ENCODE measurements at regions not wholly inside any gene's neighbourhood (a gene's known extent, or its start where the extent isn't known, plus 50 kb on each side); places are given as distances from the start of the nearest gene placed in this dataset.

DNA sequence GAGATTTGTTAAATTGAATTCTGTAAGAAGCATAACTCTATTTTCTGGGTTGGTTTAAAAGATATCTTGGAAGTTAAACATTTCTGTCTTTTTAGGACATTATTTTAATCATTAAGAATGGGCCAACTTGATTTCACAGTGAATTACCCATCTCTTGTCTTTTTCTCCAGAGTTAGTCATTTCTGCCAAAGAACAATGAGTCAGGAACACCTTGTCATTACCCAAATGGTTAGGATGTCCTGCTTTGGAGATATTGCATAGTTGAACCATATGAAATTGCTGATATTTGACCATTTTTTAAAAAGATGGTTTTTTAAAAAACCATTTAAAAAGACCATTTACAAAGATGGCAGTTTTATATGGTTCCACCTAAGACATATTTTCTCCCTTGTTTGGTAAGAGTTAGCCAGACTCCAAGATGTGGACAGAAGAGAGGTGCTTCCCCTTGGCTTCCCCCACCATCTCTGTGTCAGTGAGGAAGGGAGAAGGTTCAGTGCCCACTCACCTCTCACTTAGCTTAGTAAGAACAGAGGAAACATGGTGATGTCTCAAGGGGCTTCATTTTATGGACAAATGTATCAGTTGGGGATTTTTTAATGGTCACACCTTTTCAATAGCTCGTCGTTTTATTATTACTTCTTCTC, 103.0 kb downstream of the PCSK1 start:
- H3K4me3 ChIP-seq (ENCODE audit: low read length), result no peak overlapping the region
- no peak for DNase-seq (ENCODE audit: low read depth)
- TF ChIP-seq, protein P1, sequence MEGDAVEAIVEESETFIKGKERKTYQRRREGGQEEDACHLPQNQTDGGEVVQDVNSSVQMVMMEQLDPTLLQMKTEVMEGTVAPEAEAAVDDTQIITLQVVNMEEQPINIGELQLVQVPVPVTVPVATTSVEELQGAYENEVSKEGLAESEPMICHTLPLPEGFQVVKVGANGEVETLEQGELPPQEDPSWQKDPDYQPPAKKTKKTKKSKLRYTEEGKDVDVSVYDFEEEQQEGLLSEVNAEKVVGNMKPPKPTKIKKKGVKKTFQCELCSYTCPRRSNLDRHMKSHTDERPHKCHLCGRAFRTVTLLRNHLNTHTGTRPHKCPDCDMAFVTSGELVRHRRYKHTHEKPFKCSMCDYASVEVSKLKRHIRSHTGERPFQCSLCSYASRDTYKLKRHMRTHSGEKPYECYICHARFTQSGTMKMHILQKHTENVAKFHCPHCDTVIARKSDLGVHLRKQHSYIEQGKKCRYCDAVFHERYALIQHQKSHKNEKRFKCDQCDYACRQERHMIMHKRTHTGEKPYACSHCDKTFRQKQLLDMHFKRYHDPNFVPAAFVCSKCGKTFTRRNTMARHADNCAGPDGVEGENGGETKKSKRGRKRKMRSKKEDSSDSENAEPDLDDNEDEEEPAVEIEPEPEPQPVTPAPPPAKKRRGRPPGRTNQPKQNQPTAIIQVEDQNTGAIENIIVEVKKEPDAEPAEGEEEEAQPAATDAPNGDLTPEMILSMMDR (conservative IDR thresholded peaks at IDR 0.05; ENCODE audit: low read length), result no peak

DNA sequence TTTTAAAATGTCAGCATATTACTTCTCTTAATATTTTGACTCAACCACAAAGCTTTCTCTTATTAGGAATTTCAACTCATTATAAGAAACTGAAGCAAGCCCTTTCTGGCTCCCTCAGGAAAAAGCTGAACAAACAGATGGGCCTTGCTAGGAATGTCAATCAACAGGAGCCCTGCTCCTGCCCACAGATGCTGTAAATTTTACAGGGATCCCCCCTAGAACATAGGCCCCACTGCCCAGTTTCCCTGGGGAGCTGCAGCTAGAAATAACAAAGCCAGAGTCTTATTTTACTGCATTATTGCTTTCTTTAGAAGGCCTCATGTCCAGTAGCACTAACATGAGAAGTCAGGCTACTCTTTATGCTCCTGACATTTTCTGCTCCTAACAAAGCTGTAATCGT, 103.8 kb downstream of the PCSK1 start:
- no peak overlapping the region for H3K4me3 ChIP-seq (ENCODE audit: low read length)
- TF ChIP-seq, protein P1 (conservative IDR thresholded peaks at IDR 0.05; ENCODE audit: low read length), result no peak
- DNase-seq (ENCODE audit: low read depth), result no peak

DNA sequence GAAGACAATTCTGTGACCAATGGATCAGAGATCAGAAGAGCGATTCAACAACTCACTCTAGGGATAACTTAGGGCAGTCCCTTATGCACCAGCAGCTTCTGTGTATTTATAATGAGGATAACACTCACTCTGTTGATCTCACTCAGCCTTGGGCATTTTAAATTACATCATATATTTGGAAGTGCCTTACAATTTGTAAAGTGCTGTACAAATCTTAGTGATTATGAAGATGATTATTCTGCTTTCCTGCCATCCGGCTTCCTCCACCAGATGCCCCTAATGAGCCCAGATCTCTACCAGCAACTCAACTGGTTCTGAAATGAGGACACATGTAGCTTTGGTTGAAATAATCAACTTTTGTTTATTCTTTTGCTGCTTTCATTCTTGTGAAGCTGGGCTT, 105.3 kb downstream of the PCSK1 start:
- H3K4me3 ChIP-seq (ENCODE audit: low read length), result no peak overlapping the region
- no peak for DNase-seq (ENCODE audit: low read depth)
- TF ChIP-seq, protein P1 (conservative IDR thresholded peaks at IDR 0.05; ENCODE audit: low read length), result no peak

DNA sequence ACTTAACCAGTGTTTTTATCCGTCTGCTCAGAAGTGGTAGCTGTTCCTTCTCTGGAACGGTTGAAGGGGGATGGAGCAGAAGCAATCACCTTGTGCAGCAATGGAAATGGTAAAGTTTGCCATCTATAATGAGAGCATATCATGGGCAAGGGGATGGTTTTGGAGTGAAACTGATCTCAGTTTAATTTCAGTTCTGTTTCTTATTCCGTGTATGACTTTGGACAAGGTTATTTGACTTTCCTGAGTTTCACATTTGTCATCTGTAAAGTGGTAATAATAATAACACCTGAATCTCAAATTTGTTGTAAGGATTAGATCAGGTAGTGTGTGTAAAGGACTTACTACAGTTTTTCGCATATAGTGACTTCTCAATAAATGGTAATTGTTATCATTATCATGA, 106.1 kb downstream of the PCSK1 start:
- H3K4me3 ChIP-seq (ENCODE audit: low read length), result no peak overlapping the region
- DNase-seq (ENCODE audit: low read depth), result no peak
- TF ChIP-seq, protein P1 (conservative IDR thresholded peaks at IDR 0.05; ENCODE audit: low read length), result no peak

GRCh38 chr5:96324708-96325107, 108.3 kb downstream of the PCSK1 start:
- TF ChIP-seq, protein P1 (conservative IDR thresholded peaks at IDR 0.05; ENCODE audit: low read length), result no peak
- peak; percentile 75 for DNase-seq (ENCODE audit: low read depth)
- no peak overlapping the region for H3K4me3 ChIP-seq (ENCODE audit: low read length)

DNA sequence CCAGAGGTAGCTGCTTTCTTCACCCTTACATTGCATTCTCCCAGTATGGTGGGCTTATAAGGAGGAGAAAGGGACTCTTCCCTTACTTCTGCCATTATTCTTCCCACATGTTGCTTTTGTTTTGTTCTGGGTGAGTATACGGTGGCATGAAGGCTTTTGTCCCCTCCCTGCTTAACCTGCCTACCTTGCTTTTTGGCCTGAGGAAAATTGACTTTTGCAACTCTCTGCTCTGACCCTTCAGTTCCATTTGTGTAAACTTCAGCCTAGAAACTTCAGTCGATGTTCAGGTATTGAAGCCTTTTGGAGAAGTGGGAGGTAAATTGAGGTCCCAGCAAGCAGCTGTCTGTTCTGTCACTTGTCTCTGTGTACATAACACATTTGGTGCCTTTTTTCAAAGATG, 110.2 kb downstream of the PCSK1 start:
- H3K4me3 ChIP-seq (ENCODE audit: low read length), result no peak overlapping the region
- TF ChIP-seq, protein P1 (conservative IDR thresholded peaks at IDR 0.05; ENCODE audit: low read length), result no peak

DNA sequence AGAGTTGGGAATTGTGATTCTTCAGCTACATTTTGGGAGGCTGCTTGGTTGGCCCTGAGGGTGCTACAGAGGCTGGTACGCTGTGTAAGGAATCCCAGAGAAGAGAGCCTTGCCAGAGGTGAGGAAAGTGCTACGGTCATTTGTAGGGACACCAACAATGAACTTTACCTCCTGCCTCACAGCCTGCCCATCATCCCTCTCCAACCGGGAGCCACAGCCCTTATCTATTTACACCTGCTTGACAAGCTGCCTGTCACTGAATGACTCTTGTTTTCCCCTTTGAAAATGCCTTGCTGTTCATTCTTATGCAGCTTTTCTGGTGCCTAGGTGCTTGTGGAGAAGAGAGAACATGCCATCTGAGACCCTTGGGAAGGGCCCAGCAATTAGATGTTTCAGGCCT, 110.8 kb downstream of the PCSK1 start:
- H3K4me3 ChIP-seq (ENCODE audit: low read length), result no peak overlapping the region
- DNase-seq (ENCODE audit: low read depth), result no peak
- TF ChIP-seq, protein P1 (conservative IDR thresholded peaks at IDR 0.05; ENCODE audit: low read length), result no peak

More for the DNA sequence above, 110.2 kb downstream of the PCSK1 start:
- DNase-seq (ENCODE audit: low read depth), result no peak

Data from AG10803 (cell line).